ENCODE measurements at regions not wholly inside any gene's neighbourhood (a gene's known extent, or its start where the extent isn't known, plus 50 kb on each side); places are given as distances from the start of the nearest gene placed in this dataset.

DNA sequence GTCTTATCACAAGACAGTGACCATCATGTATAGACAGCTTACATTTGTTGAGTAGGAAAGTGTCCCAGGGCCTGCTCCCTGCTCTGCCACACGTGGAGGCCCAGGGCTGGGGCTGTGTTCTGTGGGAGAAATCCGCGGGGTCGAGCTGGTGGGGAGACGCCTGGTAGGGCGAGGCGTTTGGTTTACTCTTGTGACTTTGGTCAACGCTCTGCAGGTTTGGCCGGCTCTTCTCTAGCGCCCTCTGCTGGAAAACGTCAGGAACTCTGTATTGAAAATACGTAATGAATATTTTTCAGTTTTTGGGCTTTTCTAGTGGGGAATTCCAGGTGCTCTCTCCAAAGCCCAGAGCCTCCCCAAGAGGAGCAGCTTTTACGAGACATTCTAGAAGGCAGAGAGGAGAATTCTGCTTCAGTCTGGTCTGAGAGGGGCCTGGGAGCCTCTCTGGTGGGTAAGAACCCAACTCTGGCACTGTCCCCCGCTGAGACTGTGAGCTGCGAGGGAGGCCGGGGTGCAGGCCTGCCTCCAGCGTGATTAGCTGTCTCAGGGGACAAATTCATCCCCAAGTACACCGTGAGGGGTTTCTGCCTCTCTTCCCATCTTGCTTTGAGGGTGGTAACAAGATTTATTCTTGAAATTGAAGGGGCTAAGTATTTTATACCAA lies 112.6 kb upstream of the RALGAPA2 start:
- H3K4me1 ChIP-seq (ENCODE audit: control insufficient read depth in 1 of 2, insufficient read depth in 2 of 2, low read length in 2 of 2) = no peaks in the 10 kb centered on the region
- H3K9me3 ChIP-seq (ENCODE audit: control insufficient read depth in 1 of 2, low read length in 2 of 2) = no peaks in the 10 kb centered on the region
- H3K36me3 ChIP-seq (ENCODE audit: control insufficient read depth in 1 of 2, insufficient read depth in 2 of 2, low read length in 2 of 2) = no peaks in the 10 kb centered on the region
- H3K4me3 ChIP-seq (ENCODE audit: low read depth in 1 of 2, low read length in 2 of 2) = no peak overlapping the region
- H3K27me3 ChIP-seq (ENCODE audit: low read depth, low read length) = no peaks in the 10 kb centered on the region
- H3K27ac ChIP-seq (ENCODE audit: low read length) = no peak overlapping the region

DNA sequence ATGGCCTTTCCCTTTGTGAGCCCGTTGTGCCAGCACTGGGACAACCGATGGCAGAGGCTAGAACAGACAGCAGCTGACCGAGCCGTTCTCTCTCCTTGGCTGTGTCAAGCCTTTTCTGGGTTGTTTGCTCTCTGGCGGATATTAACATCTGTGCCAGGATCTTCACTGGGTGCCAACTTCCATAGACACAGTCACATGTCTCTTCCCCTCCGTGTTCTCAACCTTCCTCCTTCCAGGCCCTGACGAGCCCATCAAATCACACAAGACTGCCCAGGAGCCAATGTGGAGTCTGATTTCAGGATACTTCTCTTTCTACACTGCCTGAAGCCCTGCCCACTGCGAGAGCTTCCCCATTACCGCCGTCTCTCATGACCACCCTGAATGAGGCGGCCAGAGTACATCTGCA lies 111.0 kb upstream of the RALGAPA2 start:
- no peaks in the 10 kb centered on the region for H3K9me3 ChIP-seq (ENCODE audit: control insufficient read depth in 1 of 2, low read length in 2 of 2)
- H3K27ac ChIP-seq (ENCODE audit: low read length) = no peak overlapping the region
- no peaks in the 10 kb centered on the region for H3K4me1 ChIP-seq (ENCODE audit: control insufficient read depth in 1 of 2, insufficient read depth in 2 of 2, low read length in 2 of 2)
- H3K4me3 ChIP-seq (ENCODE audit: low read depth in 1 of 2, low read length in 2 of 2) = no peak overlapping the region
- no peaks in the 10 kb centered on the region for H3K27me3 ChIP-seq (ENCODE audit: low read depth, low read length)
- H3K36me3 ChIP-seq (ENCODE audit: control insufficient read depth in 1 of 2, insufficient read depth in 2 of 2, low read length in 2 of 2) = no peaks in the 10 kb centered on the region

DNA sequence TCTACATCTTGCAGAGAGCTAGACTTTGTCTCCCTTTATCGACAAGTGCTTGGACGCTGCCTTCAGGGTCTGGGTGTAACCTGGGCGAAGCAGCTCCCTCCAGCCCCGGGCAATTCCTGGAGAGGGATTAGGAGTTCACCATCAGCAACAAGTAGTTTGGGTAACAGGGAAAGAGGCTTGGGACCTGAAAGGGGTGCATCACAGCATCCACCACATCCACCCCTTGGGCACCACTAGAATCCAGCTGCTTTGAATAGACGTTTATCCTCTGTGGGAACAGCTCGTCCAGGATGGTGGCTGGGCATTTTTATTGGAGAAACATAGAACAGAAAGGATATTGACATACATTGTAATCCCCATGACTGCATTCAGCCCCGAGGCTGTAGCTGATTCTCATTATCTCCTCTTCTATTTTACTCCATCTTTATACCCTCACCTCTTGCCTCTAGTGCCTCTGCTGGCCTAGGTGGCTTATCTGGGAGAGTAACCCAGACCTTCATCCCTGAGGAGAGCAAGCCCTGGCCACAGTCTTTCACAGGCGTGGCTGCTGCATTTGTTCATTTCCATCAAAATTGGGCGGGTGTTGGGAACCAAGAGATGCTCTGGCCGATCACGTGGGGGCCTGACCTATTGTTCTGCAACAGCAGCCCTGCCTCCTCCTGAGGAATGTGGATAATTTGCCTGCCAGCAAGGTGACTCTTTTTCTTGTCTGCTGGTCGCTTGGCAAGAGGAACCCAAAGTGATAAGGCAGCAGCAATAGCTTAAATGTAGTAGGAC lies 109.2 kb upstream of the RALGAPA2 start:
- Histone ChIP-seq H3K27ac (ENCODE audit: low read length) (no peak overlapping the region), H3K27me3 (ENCODE audit: low read depth, low read length) (no peaks in the 10 kb centered on the region), H3K9me3 (ENCODE audit: control insufficient read depth in 1 of 2, low read length in 2 of 2) (no peaks in the 10 kb centered on the region), H3K4me1 (ENCODE audit: control insufficient read depth in 1 of 2, insufficient read depth in 2 of 2, low read length in 2 of 2) (no peaks in the 10 kb centered on the region), H3K36me3 (ENCODE audit: control insufficient read depth in 1 of 2, insufficient read depth in 2 of 2, low read length in 2 of 2) (no peaks in the 10 kb centered on the region), H3K4me3 (ENCODE audit: low read depth in 1 of 2, low read length in 2 of 2) (no peak overlapping the region)

DNA sequence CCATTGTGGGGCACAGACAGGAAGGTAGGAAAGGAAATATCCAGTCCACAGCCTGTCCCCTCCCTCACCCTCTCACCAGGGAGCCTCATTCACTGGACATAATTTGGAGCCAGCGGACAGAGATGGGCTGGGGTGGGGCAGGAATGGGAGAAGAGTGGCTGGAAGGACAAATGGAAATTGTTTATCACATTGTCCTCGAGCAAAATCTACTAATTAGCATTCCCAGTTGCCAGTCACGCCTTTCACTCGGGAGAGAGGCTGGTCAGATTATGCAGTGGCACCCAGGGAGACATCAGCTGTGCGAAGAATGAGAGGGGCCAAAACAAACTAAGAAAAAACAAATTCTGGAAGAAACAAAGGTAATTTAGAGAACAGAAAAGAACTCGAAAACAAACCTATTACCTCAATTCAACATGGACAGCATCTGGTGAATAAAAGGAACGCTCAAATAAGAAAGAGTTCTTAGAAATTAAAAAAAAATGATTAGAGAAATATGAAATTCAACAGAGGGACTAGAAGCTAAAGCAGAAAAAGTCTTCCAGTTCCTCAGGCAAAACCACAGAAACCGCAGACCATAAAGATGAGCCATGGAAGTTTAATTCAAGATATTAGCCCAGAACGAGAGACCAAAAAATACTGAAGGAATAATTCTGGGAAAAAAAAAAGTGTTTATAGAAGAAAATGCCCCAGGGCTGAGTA lies 108.5 kb upstream of the RALGAPA2 start:
- Histone ChIP-seq H3K27ac (ENCODE audit: low read length) (no peak overlapping the region), H3K27me3 (ENCODE audit: low read depth, low read length) (no peaks in the 10 kb centered on the region), H3K4me3 (ENCODE audit: low read depth in 1 of 2, low read length in 2 of 2) (no peak overlapping the region), H3K4me1 (ENCODE audit: control insufficient read depth in 1 of 2, insufficient read depth in 2 of 2, low read length in 2 of 2) (no peaks in the 10 kb centered on the region), H3K9me3 (ENCODE audit: control insufficient read depth in 1 of 2, low read length in 2 of 2) (no peaks in the 10 kb centered on the region), H3K36me3 (ENCODE audit: control insufficient read depth in 1 of 2, insufficient read depth in 2 of 2, low read length in 2 of 2) (no peaks in the 10 kb centered on the region)

DNA sequence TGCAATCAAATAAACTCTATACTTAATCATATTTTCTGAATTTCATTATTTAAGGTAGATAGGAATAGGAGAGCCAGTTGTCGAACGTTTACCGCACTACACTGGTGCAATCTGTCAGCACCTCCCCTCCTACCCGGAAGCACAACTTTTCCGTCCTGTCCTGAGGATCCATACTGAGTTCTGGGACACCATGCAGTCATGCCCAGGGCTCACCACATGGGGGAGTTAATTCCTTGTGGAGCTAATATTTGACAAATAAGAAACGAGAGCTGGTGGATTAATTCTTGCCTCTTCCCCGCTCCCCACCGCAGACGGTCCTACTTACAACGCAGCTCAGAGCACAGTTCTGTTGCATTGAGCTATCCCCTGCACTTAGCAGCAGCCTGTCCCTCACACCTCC lies 107.7 kb upstream of the RALGAPA2 start:
- Histone ChIP-seq H3K27ac (ENCODE audit: low read length) (no peak overlapping the region), H3K9me3 (ENCODE audit: control insufficient read depth in 1 of 2, low read length in 2 of 2) (no peaks in the 10 kb centered on the region), H3K36me3 (ENCODE audit: control insufficient read depth in 1 of 2, insufficient read depth in 2 of 2, low read length in 2 of 2) (no peaks in the 10 kb centered on the region), H3K4me3 (ENCODE audit: low read depth in 1 of 2, low read length in 2 of 2) (no peak overlapping the region), H3K4me1 (ENCODE audit: control insufficient read depth in 1 of 2, insufficient read depth in 2 of 2, low read length in 2 of 2) (no peaks in the 10 kb centered on the region), H3K27me3 (ENCODE audit: low read depth, low read length) (no peaks in the 10 kb centered on the region)

DNA sequence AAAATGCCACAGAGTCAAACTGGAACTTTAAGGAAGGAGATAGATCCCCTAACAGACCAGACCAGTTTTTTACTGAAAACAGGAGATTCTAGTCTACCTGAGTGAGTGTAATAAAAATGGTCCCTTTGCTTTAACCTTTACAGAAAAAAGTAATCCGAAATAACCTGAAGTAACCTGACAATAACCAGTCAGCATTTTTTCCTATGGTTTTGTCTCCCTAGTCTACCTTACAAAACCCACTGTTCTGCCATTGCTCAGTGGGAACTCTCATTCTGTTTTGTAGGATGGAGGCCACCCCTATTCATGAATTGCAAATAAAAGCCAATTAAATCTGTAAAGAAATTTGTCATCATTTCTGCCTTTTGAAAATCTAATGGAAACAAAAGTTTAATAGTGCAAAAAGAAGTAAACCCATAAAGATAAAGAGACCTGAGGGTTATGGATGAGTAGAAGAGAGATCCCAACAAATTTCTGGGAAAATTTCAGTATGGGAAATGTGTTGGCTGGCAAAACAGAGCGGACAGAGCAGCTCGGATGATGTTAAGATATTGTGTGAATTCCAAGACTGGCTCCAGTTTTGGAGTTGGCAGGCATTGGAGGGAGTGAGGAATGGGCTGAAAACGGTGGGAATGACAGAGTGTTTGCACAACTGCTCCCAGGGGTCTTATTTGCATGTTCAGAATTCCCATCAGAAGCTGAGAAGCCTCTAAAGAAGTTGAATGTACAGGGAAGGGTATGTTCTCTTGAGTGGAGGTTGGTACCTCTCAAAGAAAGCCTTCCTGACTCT lies 104.7 kb upstream of the RALGAPA2 start:
- H3K36me3 ChIP-seq (ENCODE audit: control insufficient read depth in 1 of 2, insufficient read depth in 2 of 2, low read length in 2 of 2) = no peaks in the 10 kb centered on the region
- H3K27me3 ChIP-seq (ENCODE audit: low read depth, low read length) = no peaks in the 10 kb centered on the region
- H3K4me3 ChIP-seq (ENCODE audit: low read depth in 1 of 2, low read length in 2 of 2) = no peak overlapping the region
- no peak overlapping the region for H3K27ac ChIP-seq (ENCODE audit: low read length)
- H3K4me1 ChIP-seq (ENCODE audit: control insufficient read depth in 1 of 2, insufficient read depth in 2 of 2, low read length in 2 of 2) = no peaks in the 10 kb centered on the region
- H3K9me3 ChIP-seq (ENCODE audit: control insufficient read depth in 1 of 2, low read length in 2 of 2) = no peaks in the 10 kb centered on the region

DNA sequence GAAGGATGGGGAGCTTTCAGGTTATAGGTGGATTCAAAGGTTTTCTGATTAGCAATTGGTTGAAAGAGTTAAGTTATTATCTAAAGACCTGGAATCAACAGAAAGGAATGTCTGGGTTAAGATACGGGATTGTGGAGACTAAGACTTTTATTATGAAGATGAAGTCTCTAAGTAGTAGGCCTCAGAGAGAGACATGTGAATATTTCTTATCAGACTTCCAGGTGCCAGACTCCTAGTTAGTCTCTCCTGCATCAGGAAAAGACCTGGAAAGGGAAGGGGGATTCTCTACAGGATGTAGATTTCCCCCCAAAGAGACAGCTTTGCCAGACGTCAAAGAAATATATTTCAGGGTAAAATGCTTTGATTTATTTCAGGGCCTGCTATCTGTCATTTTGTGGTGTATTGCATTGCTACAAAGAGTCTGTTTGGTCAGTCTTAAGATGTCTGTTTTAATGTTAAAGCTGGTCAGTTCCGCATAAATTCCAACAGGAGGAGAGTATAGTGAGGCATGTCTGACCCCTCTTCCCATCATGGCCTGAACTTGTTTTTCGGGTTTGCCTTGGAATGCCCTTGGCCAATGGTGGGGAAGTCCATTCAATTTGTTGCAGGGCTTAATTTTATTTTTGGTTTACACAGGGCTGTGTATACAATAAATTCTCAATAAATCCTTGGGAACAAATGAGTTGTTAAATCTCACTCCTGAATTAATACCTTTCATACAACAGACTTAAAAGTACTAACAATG lies 103.4 kb upstream of the RALGAPA2 start:
- H3K4me1 ChIP-seq (ENCODE audit: control insufficient read depth in 1 of 2, insufficient read depth in 2 of 2, low read length in 2 of 2) = no peaks in the 10 kb centered on the region
- no peaks in the 10 kb centered on the region for H3K27me3 ChIP-seq (ENCODE audit: low read depth, low read length)
- no peak overlapping the region for H3K4me3 ChIP-seq (ENCODE audit: low read depth in 1 of 2, low read length in 2 of 2)
- H3K27ac ChIP-seq (ENCODE audit: low read length) = no peak overlapping the region
- no peaks in the 10 kb centered on the region for H3K36me3 ChIP-seq (ENCODE audit: control insufficient read depth in 1 of 2, insufficient read depth in 2 of 2, low read length in 2 of 2)
- no peaks in the 10 kb centered on the region for H3K9me3 ChIP-seq (ENCODE audit: control insufficient read depth in 1 of 2, low read length in 2 of 2)

DNA sequence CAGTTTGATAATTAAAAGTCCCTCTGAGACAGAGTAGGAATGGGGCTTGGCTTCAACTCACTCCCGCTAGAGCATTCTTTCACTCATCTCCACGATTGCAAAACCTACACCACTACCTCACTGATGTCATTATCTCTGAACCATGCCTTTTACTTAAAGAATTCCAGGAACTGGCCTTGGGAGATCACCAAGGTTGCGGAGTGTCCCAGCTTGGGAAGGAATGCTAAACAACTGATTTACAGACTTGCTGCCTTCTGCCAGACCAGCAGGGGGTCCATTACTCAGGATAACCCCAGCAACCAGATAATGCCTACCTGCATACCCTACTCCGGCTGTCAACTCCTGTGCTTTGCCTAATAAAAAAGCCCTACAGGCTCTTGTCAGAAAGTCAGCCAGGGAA lies 102.2 kb upstream of the RALGAPA2 start:
- no peaks in the 10 kb centered on the region for H3K9me3 ChIP-seq (ENCODE audit: control insufficient read depth in 1 of 2, low read length in 2 of 2)
- no peaks in the 10 kb centered on the region for H3K27me3 ChIP-seq (ENCODE audit: low read depth, low read length)
- no peak overlapping the region for H3K4me3 ChIP-seq (ENCODE audit: low read depth in 1 of 2, low read length in 2 of 2)
- H3K4me1 ChIP-seq (ENCODE audit: control insufficient read depth in 1 of 2, insufficient read depth in 2 of 2, low read length in 2 of 2) = no peaks in the 10 kb centered on the region
- H3K27ac ChIP-seq (ENCODE audit: low read length) = no peak overlapping the region
- no peaks in the 10 kb centered on the region for H3K36me3 ChIP-seq (ENCODE audit: control insufficient read depth in 1 of 2, insufficient read depth in 2 of 2, low read length in 2 of 2)

DNA sequence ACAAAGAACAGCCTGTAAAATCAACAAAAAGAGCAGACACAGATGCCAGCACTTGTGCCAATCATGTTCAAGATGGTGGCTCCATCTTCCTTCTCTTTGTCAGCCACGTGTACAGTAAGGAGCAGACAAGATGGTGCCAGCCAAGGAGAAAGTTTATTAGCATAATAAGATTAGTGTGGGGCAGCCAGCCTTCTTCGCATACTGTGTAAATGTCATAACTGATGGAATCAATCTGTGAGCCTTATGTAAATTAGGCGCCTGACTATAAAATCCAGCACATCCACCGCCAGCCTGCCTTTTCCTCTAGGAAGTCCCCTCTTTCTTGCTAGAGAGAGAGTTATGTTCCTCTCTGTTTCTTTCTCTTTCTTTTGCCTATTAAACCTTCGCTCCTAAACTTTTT lies 99.7 kb upstream of the RALGAPA2 start:
- Histone ChIP-seq H3K27ac (ENCODE audit: low read length) (no peak overlapping the region), H3K4me3 (ENCODE audit: low read depth in 1 of 2, low read length in 2 of 2) (no peak overlapping the region), H3K4me1 (ENCODE audit: control insufficient read depth in 1 of 2, insufficient read depth in 2 of 2, low read length in 2 of 2) (no peaks in the 10 kb centered on the region), H3K27me3 (ENCODE audit: low read depth, low read length) (no peaks in the 10 kb centered on the region), H3K36me3 (ENCODE audit: control insufficient read depth in 1 of 2, insufficient read depth in 2 of 2, low read length in 2 of 2) (no peaks in the 10 kb centered on the region), H3K9me3 (ENCODE audit: control insufficient read depth in 1 of 2, low read length in 2 of 2) (no peaks in the 10 kb centered on the region)

DNA sequence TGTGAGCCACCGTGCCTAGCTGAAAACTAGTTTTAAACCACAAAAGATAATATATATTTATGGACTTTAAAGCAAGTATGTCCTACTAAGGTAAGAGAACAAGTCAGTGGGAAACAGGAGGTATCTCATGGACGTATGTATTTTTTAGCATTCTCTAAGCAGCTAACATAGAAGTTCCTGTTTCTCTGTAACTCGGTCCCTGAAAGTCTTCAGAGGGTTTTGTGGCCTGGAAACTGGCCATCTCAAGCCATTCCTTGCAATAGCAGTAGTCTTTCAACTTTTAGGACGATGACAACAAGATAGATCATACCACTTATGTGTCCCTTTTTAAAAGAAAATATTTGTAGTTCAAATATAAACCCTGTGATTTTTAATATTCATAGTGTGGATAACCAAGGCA lies 95.6 kb upstream of the RALGAPA2 start:
- Histone ChIP-seq H3K9me3 (ENCODE audit: control insufficient read depth in 1 of 2, low read length in 2 of 2) (no peaks in the 10 kb centered on the region), H3K27ac (ENCODE audit: low read length) (no peak overlapping the region), H3K4me3 (ENCODE audit: low read depth in 1 of 2, low read length in 2 of 2) (no peak overlapping the region), H3K27me3 (ENCODE audit: low read depth, low read length) (no peaks in the 10 kb centered on the region), H3K36me3 (ENCODE audit: control insufficient read depth in 1 of 2, insufficient read depth in 2 of 2, low read length in 2 of 2) (no peaks in the 10 kb centered on the region), H3K4me1 (ENCODE audit: control insufficient read depth in 1 of 2, insufficient read depth in 2 of 2, low read length in 2 of 2) (no peaks in the 10 kb centered on the region)

Measured in muscle layer of duodenum (tissue), 2 donors.